ENCODE measurements at regions not wholly inside any gene's neighbourhood (a gene's known extent, or its start where the extent isn't known, plus 50 kb on each side); places are given as distances from the start of the nearest gene placed in this dataset.

- TF ChIP-seq IRF1 (CRISPR knock-in tag; IDR thresholded peaks at IDR 0.05; ENCODE audit: borderline replicate concordance) (no peak), SPI1 (IDR thresholded peaks at IDR 0.05; ENCODE audit: borderline replicate concordance, low read depth, low read length) (no peak), CTCF (IDR thresholded peaks at IDR 0.05 in 2 of 3, conservative IDR thresholded peaks at IDR 0.05 in 1 of 3; ENCODE audit: insufficient read depth in 2 of 3, low read depth in 1 of 3, low read length in 3 of 3) (no peak), BHLHE40 (IDR thresholded peaks at IDR 0.05; ENCODE audit: low read length) (no peak), SRSF9 (IDR thresholded peaks at IDR 0.05; ENCODE audit: borderline replicate concordance, low read depth, low read length) (no peak)
Observed at GRCh38 chr20:24089576-24089975, 101.0 kb upstream of the GGTLC1 start.

All from K562 (cell line).